ENCODE measurements at regions not wholly inside any gene's neighbourhood (a gene's known extent, or its start where the extent isn't known, plus 50 kb on each side); places are given as distances from the start of the nearest gene placed in this dataset.

DNA sequence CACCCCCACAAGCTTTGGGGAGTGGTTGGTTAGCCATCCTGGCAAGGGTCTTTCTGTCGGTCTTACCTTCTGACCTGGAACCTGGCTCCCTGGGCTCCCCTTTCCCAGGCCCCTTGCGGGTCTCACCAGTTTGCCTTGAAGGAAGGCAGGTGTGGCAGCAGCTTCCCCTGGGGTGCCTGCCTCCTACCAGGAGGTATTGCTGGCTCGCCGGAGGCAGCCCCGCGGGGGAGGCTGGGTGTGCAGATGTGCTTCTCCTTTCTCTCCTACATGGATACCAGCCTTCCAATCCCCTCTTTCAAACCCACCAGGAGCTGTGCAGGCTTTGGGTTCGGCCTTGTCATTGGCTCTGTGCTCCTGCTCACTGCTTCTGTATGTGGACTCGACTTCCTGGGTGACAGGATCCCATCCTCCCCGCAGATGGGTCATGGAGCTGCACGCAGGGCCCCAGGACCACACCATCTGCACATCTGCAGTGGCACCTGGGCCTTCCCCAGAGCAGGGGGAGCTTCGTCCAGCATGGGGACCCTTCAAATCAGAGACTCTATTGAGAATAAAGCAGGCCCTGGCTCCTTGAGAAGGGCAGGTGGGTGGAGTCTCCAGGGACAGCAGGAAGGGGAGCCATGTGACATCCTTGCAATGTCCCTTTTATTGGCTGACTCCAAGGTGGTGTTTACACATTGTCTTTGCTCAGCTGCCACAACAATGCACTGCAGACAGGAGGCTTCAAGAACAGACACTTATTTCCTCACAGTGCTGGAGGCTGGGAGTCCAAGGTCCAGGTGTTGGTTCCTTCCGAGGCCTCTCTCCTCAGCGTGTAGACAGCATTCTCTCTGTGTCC lies 592.0 kb downstream of the BRD1 start:
- DNase-seq (ENCODE audit: low read depth), result no peak

DNA sequence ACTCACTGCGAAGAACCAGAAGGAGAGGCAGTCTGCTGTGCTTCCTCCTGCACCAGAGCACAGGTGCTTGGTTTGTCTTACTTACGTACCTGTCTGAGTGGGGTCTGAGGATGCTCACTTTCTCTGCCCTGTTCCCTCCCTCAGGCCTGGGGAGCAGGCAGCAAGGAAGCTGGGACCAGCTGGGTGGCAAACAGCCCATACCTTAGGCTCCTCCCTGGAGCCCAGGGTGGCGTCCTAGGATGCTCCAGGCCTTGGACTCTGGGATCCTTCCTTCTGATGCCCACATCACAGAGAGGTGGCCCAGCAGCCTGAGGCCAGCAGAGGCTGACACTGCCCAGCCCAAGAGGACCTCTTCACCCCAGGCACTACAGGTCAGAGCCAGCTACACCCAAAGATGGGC lies 593.2 kb downstream of the BRD1 start:
- no peak for DNase-seq (ENCODE audit: low read depth)

DNA sequence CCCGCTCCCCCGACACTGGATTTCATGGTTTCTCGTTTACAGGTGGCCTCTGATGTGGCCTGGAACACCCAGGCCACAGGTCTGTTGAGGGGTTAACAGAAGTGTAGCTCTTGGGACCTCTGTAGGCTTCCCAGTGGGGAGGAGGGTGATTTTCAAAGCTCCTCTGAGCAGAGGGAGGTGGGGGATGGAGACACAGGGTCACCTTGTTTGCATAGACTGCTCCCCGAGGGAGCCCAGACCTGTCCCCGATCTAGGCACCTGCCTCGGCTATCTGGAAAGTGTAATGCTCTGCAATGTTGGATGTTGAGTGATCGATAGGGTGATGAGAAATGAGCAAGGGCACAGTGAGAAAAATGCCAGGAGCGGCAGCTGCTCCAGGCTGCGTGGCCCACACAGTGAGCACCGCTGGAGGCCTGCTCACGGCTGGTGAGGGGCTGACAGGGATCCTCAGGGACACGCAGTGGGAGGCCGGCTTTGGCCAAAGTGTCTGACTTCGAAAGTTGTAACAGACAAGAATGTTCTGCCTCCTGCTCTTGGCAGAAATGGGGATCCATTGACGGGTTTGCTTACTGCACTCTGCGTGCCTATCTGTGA lies 594.1 kb downstream of the BRD1 start:
- DNase-seq (ENCODE audit: low read depth), result no peak

DNA sequence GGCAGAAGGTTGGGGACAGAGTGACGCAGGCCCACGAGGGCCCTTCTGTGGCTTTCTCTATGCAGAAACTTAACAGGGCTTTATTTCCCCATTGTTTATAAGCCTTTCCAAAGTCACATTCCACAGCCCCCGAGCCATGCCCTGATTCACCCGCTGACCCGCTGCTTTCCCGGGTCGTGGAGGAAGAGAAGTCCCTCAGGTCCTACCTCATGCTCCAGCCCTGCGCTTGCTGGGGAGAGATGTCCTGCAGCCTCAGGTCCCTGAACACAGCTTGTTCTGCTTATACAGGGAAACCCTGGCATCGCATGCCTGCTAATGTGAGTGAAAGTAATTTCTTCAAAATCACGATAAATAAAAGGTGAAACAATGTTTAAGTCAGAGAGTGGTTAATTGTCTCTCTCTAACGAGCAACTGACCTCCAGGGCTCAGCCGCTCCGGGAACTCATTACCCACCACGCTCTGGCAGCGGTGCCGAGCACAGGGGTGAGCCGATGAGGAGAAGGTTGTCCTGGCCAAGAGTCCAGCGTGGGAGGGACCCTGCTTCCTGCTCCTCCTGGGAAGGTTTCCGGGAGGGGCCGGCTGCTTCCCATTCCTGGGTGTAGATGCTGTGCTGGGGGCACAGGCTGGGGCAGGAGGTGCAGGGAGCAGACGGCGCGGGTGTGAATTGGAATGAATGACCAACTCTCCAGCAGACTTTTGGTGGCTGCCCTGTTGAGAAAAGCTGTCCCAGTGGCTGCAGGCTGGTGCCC lies 595.2 kb downstream of the BRD1 start:
- DNase-seq (ENCODE audit: low read depth), result no peak

DNA sequence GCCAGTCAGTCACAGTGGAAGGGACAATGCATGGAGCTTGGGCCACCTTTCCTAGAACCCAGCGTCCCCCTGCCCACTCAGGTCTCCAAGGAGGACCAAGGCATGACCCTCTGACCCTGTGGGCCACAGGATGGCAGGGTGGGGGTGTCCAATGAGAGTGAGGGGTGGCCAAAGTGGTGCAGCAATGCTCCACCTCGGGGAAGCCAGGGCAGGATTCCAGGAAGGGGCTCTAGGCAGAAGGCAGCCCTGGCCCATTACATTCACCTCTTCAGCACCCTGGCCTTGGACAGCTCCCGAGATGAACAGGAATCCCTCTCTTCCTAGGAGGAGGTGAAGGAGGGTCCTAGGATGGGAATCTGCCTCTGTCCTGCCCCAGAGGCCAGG lies 597.5 kb downstream of the BRD1 start:
- no peak for DNase-seq (ENCODE audit: low read depth)

DNA sequence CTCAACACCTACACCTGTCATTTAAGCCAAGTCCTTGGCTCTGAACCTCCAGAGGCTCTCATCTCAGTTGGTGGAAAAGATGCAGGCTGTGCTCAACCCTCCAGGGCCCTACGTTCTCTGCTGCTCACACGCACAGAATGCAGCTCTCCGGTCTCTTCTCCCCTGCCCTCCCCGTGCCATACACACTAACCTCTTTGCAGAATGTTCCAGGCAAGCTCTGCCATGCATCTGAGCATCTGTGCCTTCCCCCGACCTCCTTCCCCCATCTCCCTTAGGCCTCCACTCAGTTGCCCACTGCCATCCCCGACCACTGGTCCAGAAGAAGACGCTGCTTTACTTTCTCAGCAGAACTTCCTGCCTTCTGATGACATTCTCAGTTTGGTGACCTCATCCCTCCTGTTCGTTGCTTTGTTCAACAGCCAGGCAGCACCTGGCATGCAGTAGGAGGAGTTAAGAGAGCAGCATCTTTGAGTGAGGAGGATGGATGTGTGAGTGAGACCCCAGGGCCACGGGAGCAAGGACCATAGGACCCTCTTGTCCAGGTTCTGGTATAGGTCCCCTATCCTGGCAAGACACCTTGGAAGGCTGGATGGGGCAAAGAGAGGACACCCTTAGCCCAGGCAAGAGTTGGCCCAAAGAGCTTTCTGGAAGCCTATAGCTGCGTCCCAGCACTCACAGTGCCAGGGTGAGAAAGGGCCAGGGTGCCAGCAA lies 598.0 kb downstream of the BRD1 start:
- no peak for DNase-seq (ENCODE audit: low read depth)

DNA sequence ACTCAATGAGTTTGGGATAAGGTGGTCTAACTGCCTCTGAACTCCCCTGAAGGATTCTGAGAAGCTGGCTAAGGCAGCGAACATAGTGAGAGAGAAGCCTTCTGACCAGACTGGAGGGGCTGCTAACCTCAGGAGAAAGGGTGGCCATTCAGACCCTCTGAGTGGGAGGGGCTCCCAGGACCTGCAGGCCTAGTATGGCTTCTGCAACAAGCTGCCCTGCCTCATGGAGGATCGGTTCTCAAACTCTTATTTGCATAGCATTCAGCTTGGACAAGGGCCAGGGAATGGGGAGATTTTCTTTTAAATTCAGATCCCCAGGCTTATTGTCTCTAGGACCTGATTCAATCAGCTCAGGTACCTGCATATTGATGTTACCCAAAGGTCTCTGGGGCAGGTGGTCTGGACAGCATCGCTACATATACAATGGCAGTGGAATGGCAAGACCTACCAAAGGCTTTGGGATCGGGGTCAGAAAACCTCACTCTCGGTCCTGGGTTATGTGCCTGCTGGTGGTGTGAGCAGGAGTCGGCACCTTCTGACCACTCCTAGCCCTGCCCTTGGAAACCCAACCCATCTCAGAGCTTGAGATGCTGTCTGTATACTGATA lies 599.1 kb downstream of the BRD1 start:
- no peak for DNase-seq (ENCODE audit: low read depth)

DNA sequence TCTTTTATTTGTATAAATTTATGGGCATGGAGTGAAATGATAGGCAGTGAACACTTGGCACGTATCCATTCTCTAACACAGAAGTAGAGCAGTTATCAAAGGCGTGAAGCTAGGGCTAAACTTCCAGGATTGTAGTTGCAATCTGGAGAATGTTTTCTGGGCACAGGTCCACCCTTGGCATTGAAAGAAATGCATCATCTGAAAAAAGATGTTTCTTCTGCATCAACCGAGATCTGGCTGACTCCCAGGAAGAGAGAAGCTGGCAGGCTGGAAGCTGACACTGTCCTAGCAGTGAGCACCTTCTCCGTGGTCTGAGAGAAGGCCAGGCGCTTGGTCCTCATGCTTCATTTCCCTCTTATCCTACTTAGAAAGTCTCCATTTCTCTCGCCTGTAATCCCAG lies 600.0 kb downstream of the BRD1 start:
- no peak for DNase-seq (ENCODE audit: low read depth)

DNA sequence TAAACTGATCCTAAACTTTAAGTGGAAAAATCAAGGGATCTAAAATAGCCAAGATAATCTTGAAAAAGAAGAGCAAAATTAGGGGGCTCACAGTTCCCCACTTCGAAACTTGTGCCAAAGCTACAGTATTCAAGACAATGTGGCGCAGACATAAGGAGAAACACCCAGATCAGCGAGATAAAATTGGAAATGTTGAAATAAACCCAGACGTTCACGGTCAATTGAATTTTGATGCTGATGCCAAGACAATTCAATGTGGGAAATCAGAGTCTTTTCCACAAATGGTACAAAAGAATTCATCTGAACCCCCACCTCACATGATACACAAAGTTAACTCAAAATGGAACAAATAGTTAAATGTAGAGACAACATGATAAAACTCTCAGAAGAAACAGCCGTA lies 601.6 kb downstream of the BRD1 start:
- DNase-seq (ENCODE audit: low read depth), result no peak

DNA sequence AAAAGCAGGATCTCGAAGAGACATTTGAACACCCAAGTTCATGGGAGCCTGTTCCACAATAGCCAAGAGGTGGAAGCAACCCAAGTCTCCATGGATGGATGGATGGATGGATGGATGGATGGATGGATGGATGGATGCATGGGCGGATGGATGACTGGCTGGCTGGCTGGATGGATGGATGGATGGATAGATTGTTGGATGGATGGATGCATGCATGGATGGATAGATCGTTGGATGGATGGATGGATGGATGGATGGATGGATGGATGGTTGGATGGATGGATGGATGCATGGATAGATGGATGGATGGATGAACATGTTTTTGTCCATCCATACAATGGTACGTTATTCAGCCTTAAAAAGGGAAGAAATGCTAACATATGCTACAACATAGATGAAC lies 603.4 kb downstream of the BRD1 start:
- DNase-seq (ENCODE audit: low read depth), result no peak

DNA sequence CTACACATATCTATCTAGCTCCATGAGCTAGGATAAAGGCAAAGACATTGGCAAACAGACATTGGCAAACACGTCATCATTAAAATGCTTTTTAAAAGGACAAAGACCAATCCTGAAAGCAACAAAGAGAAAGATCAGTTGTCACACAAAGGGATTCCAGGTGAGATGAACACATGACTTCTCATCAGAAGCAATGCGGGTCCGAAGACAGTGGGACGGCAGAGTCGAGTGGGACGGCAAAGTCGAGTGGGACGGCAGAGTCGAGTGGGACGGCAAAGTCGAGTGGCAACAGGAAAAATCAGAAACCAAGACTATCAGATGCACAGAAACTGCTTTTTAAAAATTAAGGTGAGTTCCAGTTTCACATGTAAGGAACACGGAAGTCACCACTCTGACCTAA lies 609.5 kb downstream of the BRD1 start:
- DNase-seq (ENCODE audit: low read depth), result no peak

DNA sequence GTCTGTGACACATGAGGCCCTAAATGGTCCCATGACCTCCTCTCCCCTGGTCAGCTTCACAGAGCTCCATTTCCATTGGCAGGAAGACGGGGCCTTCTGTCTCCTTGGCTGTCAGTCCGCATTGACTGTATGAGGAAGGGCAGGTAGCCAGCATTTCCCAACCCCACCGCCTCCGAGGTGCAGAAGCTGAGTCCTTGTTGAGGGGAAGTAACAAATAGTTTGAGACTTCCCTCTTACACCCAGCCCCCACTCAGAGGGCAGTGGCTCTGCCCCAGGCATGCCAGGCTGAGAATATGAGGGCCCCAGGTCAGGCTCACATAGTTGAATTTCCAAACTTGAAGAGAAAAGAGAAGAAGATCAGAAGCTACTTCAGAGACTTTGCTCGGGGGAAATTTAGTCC lies 611.1 kb downstream of the BRD1 start:
- DNase-seq (ENCODE audit: low read depth), result no peak

DNA sequence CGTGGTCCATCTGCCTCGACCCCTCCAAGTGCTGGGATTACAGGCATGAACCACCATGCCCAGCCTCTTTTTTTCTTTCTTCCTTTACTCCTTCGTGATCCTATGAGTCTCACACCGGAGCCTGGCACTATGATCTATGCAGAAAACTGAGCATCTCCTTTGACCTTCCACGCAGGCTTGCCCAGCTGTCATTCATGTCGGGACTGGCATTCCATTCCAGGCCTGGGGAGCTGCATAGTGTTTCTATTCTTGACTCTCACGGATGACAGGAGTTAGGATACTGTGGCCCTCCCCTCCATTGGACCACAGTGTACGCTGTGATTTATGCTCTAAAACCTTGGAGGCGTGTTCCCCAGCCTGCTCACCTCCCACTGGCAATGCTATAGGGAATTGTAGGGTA lies 611.8 kb downstream of the BRD1 start:
- no peak for DNase-seq (ENCODE audit: low read depth)

DNA sequence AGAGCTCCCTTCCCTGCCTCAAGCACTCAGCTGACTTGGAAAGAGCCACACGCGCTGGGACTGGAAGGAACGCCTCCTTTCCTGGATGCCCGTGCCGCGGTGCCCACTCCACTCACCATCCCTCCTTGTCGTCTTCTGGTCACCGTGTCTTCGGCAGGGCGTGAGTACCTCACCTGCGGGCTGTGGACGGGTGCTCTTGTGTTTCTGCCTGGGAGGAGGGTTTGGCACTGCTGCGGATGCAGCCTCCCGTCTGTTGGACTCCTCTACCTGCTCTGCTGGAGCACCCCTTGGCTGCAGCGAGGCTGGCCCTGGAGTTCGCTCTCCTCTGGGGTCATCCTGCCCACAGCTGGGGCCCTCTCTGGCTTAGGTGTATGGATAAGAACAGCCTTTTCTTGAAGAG lies 612.7 kb downstream of the BRD1 start:
- no peak for DNase-seq (ENCODE audit: low read depth)

DNA sequence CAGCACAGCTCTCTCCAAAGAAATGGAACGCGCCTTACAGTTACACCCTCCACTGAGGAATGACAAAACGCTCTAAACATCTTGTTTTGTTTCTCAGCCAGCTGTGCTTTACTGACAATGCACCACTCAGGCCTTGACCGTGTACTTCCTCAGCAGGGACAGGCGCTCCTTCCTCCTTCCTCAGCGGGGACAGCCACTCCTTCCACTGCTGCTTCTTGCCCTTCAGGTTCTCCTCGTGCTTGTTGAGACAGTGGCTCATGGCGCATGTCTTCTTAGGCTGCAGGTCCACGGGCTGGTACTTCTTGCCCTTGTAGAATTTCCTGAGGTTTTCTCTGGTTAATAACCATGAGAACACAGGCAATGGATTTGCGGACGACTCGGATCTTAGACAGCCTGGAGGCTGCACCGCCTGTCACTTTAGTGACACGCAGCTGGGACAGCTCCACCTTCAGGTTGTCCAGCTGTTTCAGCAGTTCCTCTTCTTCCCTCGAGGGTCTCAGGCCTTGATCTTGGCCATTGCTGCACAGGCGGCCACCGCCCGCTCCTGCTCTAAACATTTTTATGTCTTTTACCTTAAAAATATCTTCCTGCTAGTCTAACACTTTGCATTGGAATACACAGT lies 613.8 kb downstream of the BRD1 start:
- DNase-seq (ENCODE audit: low read depth), result no peak

DNA sequence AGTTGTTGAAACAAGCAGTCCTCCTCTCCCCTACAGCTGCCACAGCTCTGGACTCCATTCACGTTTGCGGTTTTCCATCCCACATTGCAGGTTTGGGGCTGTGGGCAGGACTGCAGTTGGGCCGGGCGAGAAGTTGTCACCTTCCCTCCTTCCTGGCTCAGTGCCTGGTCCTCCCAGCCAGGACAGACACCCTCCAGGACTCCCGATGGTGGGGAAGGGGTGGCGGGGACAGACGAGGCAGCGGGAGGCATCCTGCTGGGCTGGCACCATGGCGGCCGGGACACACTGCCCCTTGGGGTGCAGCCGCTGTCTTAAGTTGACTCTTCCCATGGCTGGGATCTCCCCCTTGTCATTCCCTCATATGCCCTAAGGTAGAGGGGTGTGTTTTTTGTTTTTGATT lies 615.2 kb downstream of the BRD1 start:
- no peak for DNase-seq (ENCODE audit: low read depth)

DNA sequence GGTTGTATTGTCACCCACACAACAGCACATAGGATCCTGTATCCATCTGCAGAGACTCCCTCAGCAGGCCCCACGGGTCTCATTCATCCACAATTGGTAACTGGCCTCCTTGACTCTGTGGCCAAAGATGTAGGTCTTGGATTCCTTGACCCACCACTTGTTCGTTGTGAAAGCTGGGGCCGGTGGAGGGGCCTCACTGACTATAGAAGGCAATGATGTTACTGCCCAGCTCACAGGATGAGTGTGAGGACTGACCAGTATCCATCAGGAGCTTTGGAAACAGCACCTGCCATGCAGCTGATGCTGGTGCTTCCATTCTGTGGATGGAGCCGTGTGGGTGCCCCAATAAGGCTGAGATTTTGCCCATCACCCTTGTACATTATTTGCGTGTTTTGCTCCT lies 615.7 kb downstream of the BRD1 start:
- no peak for DNase-seq (ENCODE audit: low read depth)

DNA sequence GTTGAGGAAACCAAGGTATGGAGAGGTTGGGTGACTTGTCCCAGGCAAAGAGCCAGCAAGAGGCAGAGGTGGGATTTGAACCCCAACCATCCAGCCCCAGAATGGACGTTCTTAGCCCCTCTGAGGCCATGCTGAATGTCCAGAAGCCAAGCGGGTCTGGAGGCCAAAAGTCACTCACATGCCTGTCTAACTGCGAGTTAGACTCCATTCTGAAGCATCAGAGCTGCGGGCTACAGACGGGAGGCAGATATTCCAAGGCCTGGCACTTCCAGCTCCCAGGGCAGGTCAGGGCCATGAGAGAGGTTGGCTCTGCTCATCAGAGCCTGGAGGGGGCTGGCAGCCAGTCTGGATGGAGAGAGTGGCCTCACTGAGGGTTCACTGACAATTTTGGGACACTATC lies 616.5 kb downstream of the BRD1 start:
- no peak for DNase-seq (ENCODE audit: low read depth)

DNA sequence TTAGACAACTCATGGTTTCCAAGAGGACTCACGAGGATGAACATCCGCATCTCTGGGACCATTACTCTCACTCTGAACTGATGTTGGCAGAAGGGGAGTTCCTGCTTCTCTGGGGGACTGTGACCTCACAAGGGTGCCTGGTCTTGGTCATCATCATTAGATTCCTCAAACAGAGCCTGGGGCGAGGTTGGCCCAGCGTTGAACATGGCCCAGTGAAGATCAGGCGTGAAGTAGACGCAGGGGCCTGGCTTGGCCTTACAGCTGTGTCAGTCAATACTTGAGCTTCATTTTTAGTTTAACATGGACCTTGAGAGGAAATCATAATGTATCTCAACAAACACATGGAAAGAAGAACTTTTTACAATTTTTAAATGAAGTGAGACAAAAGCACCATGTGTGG lies 617.1 kb downstream of the BRD1 start:
- no peak for DNase-seq (ENCODE audit: low read depth)

DNA sequence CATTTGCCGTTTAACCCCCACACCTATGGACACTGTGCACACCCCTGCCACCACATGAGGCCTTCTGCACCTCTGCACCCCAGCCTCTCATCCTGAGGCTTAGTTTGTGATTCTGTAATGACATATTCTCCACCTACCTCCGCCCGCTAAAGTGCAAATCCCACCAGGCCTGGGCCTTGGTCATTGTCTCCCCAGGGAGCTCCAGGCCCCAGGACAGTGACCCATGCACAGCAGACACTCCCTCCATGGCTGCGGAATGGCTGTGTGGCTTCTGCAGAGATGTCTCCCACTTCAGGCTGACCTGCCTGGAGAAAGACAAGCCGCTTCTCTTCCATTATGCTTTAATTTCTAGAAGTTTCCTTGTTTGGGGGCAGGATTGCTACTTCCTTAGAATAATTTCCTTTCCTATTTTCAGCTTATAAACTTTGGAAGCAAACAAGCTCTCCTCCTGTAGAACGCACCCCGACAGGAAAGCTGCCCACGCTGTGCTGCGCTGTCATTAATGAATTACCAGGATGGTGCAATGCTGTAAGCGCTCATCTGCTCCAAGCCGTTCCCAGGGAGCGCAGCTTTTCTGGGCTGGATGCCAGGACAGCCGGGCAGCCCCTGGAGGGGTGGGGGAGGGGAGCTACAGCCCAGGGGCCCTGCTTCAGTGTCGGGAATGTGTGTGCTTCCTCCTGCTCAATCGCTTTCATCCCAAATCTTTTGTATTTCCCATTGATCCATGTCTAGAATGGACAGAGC lies 618.0 kb downstream of the BRD1 start:
- DNase-seq (ENCODE audit: low read depth), result no peak

DNA sequence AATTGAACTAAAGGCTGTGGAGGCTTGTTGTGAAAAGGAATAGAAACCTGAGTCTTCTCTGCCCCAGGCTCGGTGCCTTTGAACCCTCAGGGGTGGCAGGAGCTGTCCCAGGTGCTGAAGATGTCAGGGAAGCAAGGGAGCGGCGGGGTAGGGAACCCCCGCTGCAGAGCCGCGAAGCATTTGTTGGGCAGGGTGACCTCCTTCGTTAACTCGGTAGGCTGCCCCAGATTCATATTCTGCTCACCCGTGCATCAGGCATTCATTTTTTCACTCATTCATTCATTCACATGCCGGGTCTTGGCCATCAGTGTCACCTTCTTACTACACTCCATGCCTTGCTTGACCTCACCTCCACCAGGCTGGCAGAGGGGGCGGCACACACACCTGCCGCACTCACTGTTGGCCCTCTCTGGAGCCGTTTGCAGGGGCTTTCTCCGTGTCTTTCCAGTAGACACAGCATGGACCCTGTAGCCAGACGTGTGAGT lies 618.9 kb downstream of the BRD1 start:
- DNase-seq (ENCODE audit: low read depth), result no peak

All from GM04503 (cell line).